Type B pancreatic cell (in vitro differentiated cells): ENCODE measurements at regions not wholly inside any gene's neighbourhood (a gene's known extent, or its start where the extent isn't known, plus 50 kb on each side); places are given as distances from the start of the nearest gene placed in this dataset.

Source experiments
- DNase-seq: peaks from one replicate; pipeline ENCODE4 v3.0.0; 2021; ENCODE audit warnings: mixed read lengths; ENCODE audit not compliant: unreplicated experiment; ENCODE audit errors: extremely low spot score
- H3K27ac Mint-ChIP-seq: 2 replicates; pipeline ENCODE4 v1.8.0; 2021; ENCODE audit warnings: mild to moderate bottlenecking, mixed read lengths
- H3K27me3 Mint-ChIP-seq: 2 replicates; pipeline ENCODE4 v1.8.0; 2021; ENCODE audit warnings: mixed read lengths
- H3K36me3 Mint-ChIP-seq: 2 replicates; pipeline ENCODE4 v1.8.0; 2021; ENCODE audit warnings: mixed read lengths
- H3K4me1 Mint-ChIP-seq: one replicate; pipeline ENCODE4 v1.8.0; 2021; ENCODE audit warnings: mixed read lengths; ENCODE audit not compliant: unreplicated experiment
- H3K4me3 Mint-ChIP-seq: 2 replicates; pipeline ENCODE4 v1.8.0; 2021; ENCODE audit warnings: mild to moderate bottlenecking, mixed read lengths
- H3K9me3 Mint-ChIP-seq: 2 replicates; pipeline ENCODE4 v1.8.0; 2021; ENCODE audit warnings: mixed read lengths
- CTCF ChIP-seq: fragments of 200-600 bp; sonication (generic); conservative IDR thresholded peaks from 2 replicates; pipeline ENCODE4 v1.5.0; 2021; ENCODE audit warnings: antibody characterized with exemption, mild to moderate bottlenecking

- H3K27me3 Mint-ChIP-seq, result no peaks in the 10 kb centered on the region
- H3K9me3 Mint-ChIP-seq, result no peaks in the 10 kb centered on the region
- H3K36me3 Mint-ChIP-seq, result no peaks in the 10 kb centered on the region
- H3K4me3 Mint-ChIP-seq, result no peak overlapping the region
- H3K4me1 Mint-ChIP-seq, result no peaks in the 10 kb centered on the region
- TF ChIP-seq CTCF, result no peak
- H3K27ac Mint-ChIP-seq, result no peak overlapping the region
- DNase-seq, result no peak
Observed at GRCh38 chr13:71148396-71148795, 718.6 kb downstream of the DACH1 start.

GRCh38 chr13:71144883-71145282 is 722.1 kb downstream of the DACH1 start:
- H3K4me1 Mint-ChIP-seq, result no peaks in the 10 kb centered on the region
- no peak for DNase-seq
- no peak for TF ChIP-seq CTCF
- no peaks in the 10 kb centered on the region for H3K27me3 Mint-ChIP-seq
- H3K36me3 Mint-ChIP-seq, result no peaks in the 10 kb centered on the region
- H3K9me3 Mint-ChIP-seq, result no peaks in the 10 kb centered on the region
- H3K4me3 Mint-ChIP-seq, result no peak overlapping the region
- no peak overlapping the region for H3K27ac Mint-ChIP-seq

GRCh38 chr13:71137101-71137500 is 729.9 kb downstream of the DACH1 start:
- no peaks in the 10 kb centered on the region for H3K36me3 Mint-ChIP-seq
- H3K9me3 Mint-ChIP-seq, result no peaks in the 10 kb centered on the region
- TF ChIP-seq CTCF, result no peak
- H3K27ac Mint-ChIP-seq, result no peak overlapping the region
- no peaks in the 10 kb centered on the region for H3K4me1 Mint-ChIP-seq
- no peak for DNase-seq
- H3K4me3 Mint-ChIP-seq, result no peak overlapping the region
- H3K27me3 Mint-ChIP-seq, result no peaks in the 10 kb centered on the region

GRCh38 chr13:71124230-71124629 is 742.8 kb downstream of the DACH1 start:
- H3K4me1 Mint-ChIP-seq, result no peaks in the 10 kb centered on the region

GRCh38 chr13:71118779-71119364 is 748.1 kb downstream of the DACH1 start:
- H3K27me3 Mint-ChIP-seq, result no peaks in the 10 kb centered on the region
- no peaks in the 10 kb centered on the region for H3K9me3 Mint-ChIP-seq
- no peak for DNase-seq
- no peaks in the 10 kb centered on the region for H3K36me3 Mint-ChIP-seq
- H3K4me3 Mint-ChIP-seq, result no peak overlapping the region
- H3K4me1 Mint-ChIP-seq, result no peaks in the 10 kb centered on the region
- H3K27ac Mint-ChIP-seq, result no peak overlapping the region
- no peak for TF ChIP-seq CTCF

More at GRCh38 chr13:71124230-71124629, 742.8 kb downstream of the DACH1 start:
- Mint-ChIP-seq H3K27me3 (no peaks in the 10 kb centered on the region), H3K36me3 (no peaks in the 10 kb centered on the region), H3K4me3 (no peak overlapping the region), H3K27ac (no peak overlapping the region), H3K9me3 (no peaks in the 10 kb centered on the region)
- TF ChIP-seq CTCF, result no peak
- no peak for DNase-seq

GRCh38 chr13:71117920-71118319 is 749.1 kb downstream of the DACH1 start:
- no peak overlapping the region for H3K4me3 Mint-ChIP-seq
- H3K36me3 Mint-ChIP-seq, result no peaks in the 10 kb centered on the region
- DNase-seq, result no peak
- H3K9me3 Mint-ChIP-seq, result no peaks in the 10 kb centered on the region
- TF ChIP-seq CTCF, result no peak
- no peaks in the 10 kb centered on the region for H3K4me1 Mint-ChIP-seq
- H3K27me3 Mint-ChIP-seq, result no peaks in the 10 kb centered on the region
- no peak overlapping the region for H3K27ac Mint-ChIP-seq
